OCI-LY1 (cell line): ENCODE measurements at regions not wholly inside any gene's neighbourhood (a gene's known extent, or its start where the extent isn't known, plus 50 kb on each side); places are given as distances from the start of the nearest gene placed in this dataset.

Source experiments
- H2AFZ ChIP-seq: fragments of 200-600 bp; sonication (generic), shearing (Covaris generic); 2 replicates; pipeline ENCODE4 v1.6.0; 2014; ENCODE audit warnings: antibody characterized with exemption, mild to moderate bottlenecking, low read length
- H3F3A ChIP-seq: fragments of 200-600 bp; sonication (generic), shearing (Covaris generic); 2 replicates; pipeline ENCODE4 v1.6.0; 2014; ENCODE audit warnings: mild to moderate bottlenecking, antibody characterized with exemption, low read length, moderate library complexity; ENCODE audit not compliant: insufficient read depth
- H3K27ac ChIP-seq: fragments of 200-600 bp; sonication (generic); 2 replicates; pipeline ENCODE4 v1.5.1; 2014; ENCODE audit warnings: low read length, mixed run types, mild to moderate bottlenecking, low read depth; ENCODE audit not compliant: poor library complexity, severe bottlenecking
- H3K27me3 ChIP-seq: fragments of 200-600 bp; sonication (generic); 2 replicates; pipeline ENCODE4 v1.6.0; 2014; ENCODE audit warnings: antibody characterized with exemption, mild to moderate bottlenecking, low read length, moderate library complexity; ENCODE audit not compliant: insufficient read depth
- H3K36me3 ChIP-seq: fragments of 200-600 bp; sonication (generic); 2 replicates; pipeline ENCODE4 v1.6.1; 2014; ENCODE audit warnings: mild to moderate bottlenecking, antibody characterized with exemption, low read length, moderate library complexity, mixed read lengths; ENCODE audit not compliant: insufficient read depth
- H3K4me1 ChIP-seq: fragments of 200-600 bp; sonication (generic); 2 replicates; pipeline ENCODE4 v1.5.1; 2014; ENCODE audit warnings: mild to moderate bottlenecking, low read length, moderate library complexity; ENCODE audit not compliant: insufficient read depth, severe bottlenecking
- H3K4me2 ChIP-seq: fragments of 200-600 bp; sonication (generic), shearing (Covaris generic); 2 replicates; pipeline ENCODE4 v1.6.1; 2014; ENCODE audit warnings: low read length
- H3K4me3 ChIP-seq: fragments of 200-600 bp; sonication (generic); 2 replicates; pipeline ENCODE4 v1.5.1; 2014; ENCODE audit warnings: low read length, low read depth, mild to moderate bottlenecking, mixed read lengths; ENCODE audit not compliant: poor library complexity, severe bottlenecking
- H3K79me2 ChIP-seq: fragments of 200-600 bp; shearing (Covaris generic); 2 replicates; pipeline ENCODE4 v1.6.1; 2016; ENCODE audit warnings: mixed run types, low read length, mixed read lengths; ENCODE audit not compliant: insufficient read depth
- H3K9ac ChIP-seq: fragments of 200-600 bp; sonication (generic), shearing (Covaris generic); 2 replicates; pipeline ENCODE4 v1.6.1; 2014; ENCODE audit warnings: mild to moderate bottlenecking, low read length, mixed read lengths
- H3K9me2 ChIP-seq: fragments of 200-600 bp; sonication (generic), shearing (Covaris generic); 2 replicates; pipeline ENCODE4 v1.6.1; 2014; ENCODE audit warnings: low read depth, mild to moderate bottlenecking, low read length, mixed read lengths
- H3K9me3 ChIP-seq: fragments of 200-600 bp; shearing (Covaris generic); 2 replicates; pipeline ENCODE4 v1.6.1; 2014; ENCODE audit warnings: low read length, mixed read lengths
- H4K20me1 ChIP-seq: fragments of 200-600 bp; sonication (generic), shearing (Covaris generic); 2 replicates; pipeline ENCODE4 v1.6.0; 2016; ENCODE audit warnings: mild to moderate bottlenecking, low read length; ENCODE audit not compliant: insufficient read depth
- CTCF ChIP-seq: fragments of 200-600 bp; sonication (generic), shearing (Covaris generic); IDR thresholded peaks from 2 replicates; pipeline ENCODE4 v1.5.1; 2017; ENCODE audit warnings: mild to moderate bottlenecking, antibody characterized with exemption, low read length, moderate library complexity, mixed read lengths
- EZH2 ChIP-seq: fragments of 200-600 bp; sonication (generic), shearing (Covaris generic); IDR thresholded peaks from 2 replicates; pipeline ENCODE4 v1.8.0; 2017; ENCODE audit warnings: borderline replicate concordance, mixed run types, mild to moderate bottlenecking, antibody characterized with exemption, low read length, moderate library complexity, mixed read lengths

DNA sequence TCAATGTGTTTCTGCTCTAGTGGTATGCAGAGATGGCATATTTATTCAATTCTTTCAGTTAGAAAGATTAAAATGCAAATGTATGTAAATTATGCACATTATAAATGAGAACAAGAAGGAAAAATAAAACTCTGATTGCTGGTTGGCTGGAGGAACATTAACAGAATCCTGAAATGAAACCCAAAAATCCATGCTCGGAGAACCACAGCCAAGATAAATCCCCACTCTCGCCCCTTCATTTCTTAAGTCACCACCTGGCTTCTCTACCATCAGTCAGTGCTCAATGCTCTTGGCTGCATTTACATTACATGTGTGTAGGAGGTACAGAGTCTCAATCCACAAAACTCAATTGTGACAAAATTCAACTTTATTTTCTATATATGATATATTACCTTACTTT, 184.9 kb downstream of the TRIM36 start:
- Histone ChIP-seq H3K9me3 (no peaks in the 10 kb centered on the region), H3K4me3 (no peak overlapping the region), H3K4me1 (no peaks in the 10 kb centered on the region), H3K27me3 (no peaks in the 10 kb centered on the region), H3K79me2 (no peaks in the 10 kb centered on the region), H3K9ac (no peak overlapping the region), H4K20me1 (no peaks in the 10 kb centered on the region), H3F3A (no peaks in the 10 kb centered on the region), H3K9me2 (no peaks in the 10 kb centered on the region), H3K4me2 (no peak overlapping the region), H3K27ac (no peak overlapping the region), H3K36me3 (no peaks in the 10 kb centered on the region), H2AFZ (no peak overlapping the region)
- TF ChIP-seq EZH2 (no peak), CTCF (no peak)

DNA sequence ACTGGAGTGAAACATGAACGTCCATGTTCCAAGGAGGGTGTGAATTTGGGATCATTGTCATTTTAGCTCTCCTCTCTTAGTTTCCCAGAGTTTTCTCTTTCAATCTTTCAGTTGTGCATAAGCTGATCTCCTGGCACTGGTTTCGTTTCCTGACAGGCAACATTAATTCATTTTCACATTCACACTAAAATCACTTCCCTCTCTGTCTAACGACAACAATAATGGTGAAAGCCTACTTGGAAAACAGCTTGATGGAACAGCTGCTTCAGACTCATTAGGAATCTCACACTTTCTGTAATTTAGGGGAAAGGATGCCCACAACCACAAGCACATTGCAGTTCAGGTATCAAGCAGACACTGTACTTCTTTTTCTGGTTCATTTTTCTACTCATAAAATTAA, 188.6 kb downstream of the TRIM36 start:
- Histone ChIP-seq H3F3A (no peaks in the 10 kb centered on the region), H3K36me3 (no peaks in the 10 kb centered on the region), H4K20me1 (no peaks in the 10 kb centered on the region), H3K9ac (no peak overlapping the region), H2AFZ (no peak overlapping the region), H3K9me2 (no peaks in the 10 kb centered on the region), H3K27me3 (no peaks in the 10 kb centered on the region), H3K4me2 (no peak overlapping the region), H3K4me1 (no peaks in the 10 kb centered on the region), H3K79me2 (no peaks in the 10 kb centered on the region), H3K4me3 (no peak overlapping the region), H3K27ac (no peak overlapping the region), H3K9me3 (no peaks in the 10 kb centered on the region)
- TF ChIP-seq EZH2 (no peak), CTCF (no peak)

- Histone ChIP-seq H3F3A (no peaks in the 10 kb centered on the region), H4K20me1 (no peaks in the 10 kb centered on the region), H3K9me3 (no peaks in the 10 kb centered on the region), H3K27me3 (no peaks in the 10 kb centered on the region), H3K79me2 (no peaks in the 10 kb centered on the region), H3K4me1 (no peaks in the 10 kb centered on the region), H2AFZ (no peak overlapping the region), H3K4me2 (no peak overlapping the region), H3K4me3 (no peak overlapping the region), H3K9ac (no peak overlapping the region), H3K27ac (no peak overlapping the region), H3K36me3 (no peaks in the 10 kb centered on the region), H3K9me2 (no peaks in the 10 kb centered on the region)
- TF ChIP-seq CTCF (no peak), EZH2 (no peak)
Observed at GRCh38 chr5:114977979-114978573, 191.6 kb downstream of the TRIM36 start.
